PC-9 (cell line): ENCODE measurements at regions not wholly inside any gene's neighbourhood (a gene's known extent, or its start where the extent isn't known, plus 50 kb on each side); places are given as distances from the start of the nearest gene placed in this dataset.
"Not testable (repeated sequence)": the region's sequence is repeated elsewhere in the genome, so short reads cannot be mapped to it uniquely, and the experiment has no call there.

Experiments used
- BruUV-seq: library from RNA; stranded (reverse); fragments of 400-500 nt; replicated peaks from 2 replicates; lab custom pipeline; 2021; lab: Mats Ljungman, UMichigan
- CTCF ChIA-PET: fragments of 300-600 bp; sonication (Branson Sonifier 250); formaldehyde crosslinking; loops from one replicate; lab custom pipeline; 2022; ENCODE audit warnings: antibody characterized with exemption; lab: Charles Lee
- POLR2A ChIA-PET: fragments of 300-600 bp; sonication (Branson Sonifier 250); formaldehyde crosslinking; loops from one replicate; lab custom pipeline; 2022; ENCODE audit warnings: antibody characterized with exemption; ENCODE audit not compliant: unreplicated experiment; lab: Charles Lee
- DNase-seq, 2 experiments: peaks; one replicate each; pipeline versions ENCODE4 v3.0.0 to v3.0.0-alpha.2; 2015 to 2022; ENCODE audit warnings: mixed read lengths in 1 of 2
- H2AFZ ChIP-seq: fragments of 200-600 bp; sonication (generic); 2 replicates; pipeline ENCODE4 v1.8.1; 2017; ENCODE audit warnings: antibody characterized with exemption
- H3F3A ChIP-seq: fragments of 200-600 bp; sonication (generic); 2 replicates; pipeline ENCODE4 v1.8.1; 2017; ENCODE audit warnings: antibody characterized with exemption, mild to moderate bottlenecking, low read depth; ENCODE audit not compliant: insufficient read depth
- H3K27ac ChIP-seq: fragments of 200-600 bp; sonication (generic); 2 replicates; pipeline ENCODE4 v1.6.1; 2016; ENCODE audit warnings: mixed run types
- H3K27me3 ChIP-seq: fragments of 200-600 bp; sonication (generic); 2 replicates; pipeline ENCODE4 v1.6.1; 2016; ENCODE audit warnings: low read depth, mixed run types; ENCODE audit not compliant: insufficient read depth
- H3K36me3 ChIP-seq: fragments of 200-600 bp; sonication (generic); 2 replicates; pipeline ENCODE4 v1.6.1; 2016; ENCODE audit warnings: low read depth, mixed run types
- H3K4me1 ChIP-seq: fragments of 200-600 bp; sonication (generic); replicated peaks from 2 replicates; pipeline ENCODE4 v1.6.1; 2016; ENCODE audit warnings: mixed run types; ENCODE audit not compliant: insufficient read depth
- H3K4me2 ChIP-seq: fragments of 200-600 bp; sonication (generic); 2 replicates; pipeline ENCODE4 v1.6.1; 2017; ENCODE audit warnings: mixed run types
- H3K4me3 ChIP-seq: fragments of 200-600 bp; sonication (generic); 2 replicates; pipeline ENCODE4 v1.6.1; 2016; ENCODE audit warnings: mixed run types
- H3K79me2 ChIP-seq: fragments of 200-600 bp; sonication (generic); 2 replicates; pipeline ENCODE4 v1.6.1; 2017; ENCODE audit warnings: low read depth, mixed run types
- H3K9me2 ChIP-seq: fragments of 200-600 bp; sonication (generic); 2 replicates; pipeline ENCODE4 v1.8.1; 2017; ENCODE audit warnings: mild to moderate bottlenecking; ENCODE audit not compliant: insufficient read depth
- H3K9me3 ChIP-seq: fragments of 200-600 bp; sonication (generic); 2 replicates; pipeline ENCODE4 v1.8.1; 2016; ENCODE audit warnings: low read depth; ENCODE audit not compliant: insufficient read depth
- H4K20me1 ChIP-seq: fragments of 200-600 bp; sonication (generic); 2 replicates; pipeline ENCODE4 v1.8.1; 2017; ENCODE audit not compliant: insufficient read depth
- EZH2 ChIP-seq: fragments of 200-600 bp; sonication (generic); IDR thresholded peaks from 2 replicates; pipeline ENCODE4 v1.8.0; 2017; ENCODE audit warnings: antibody characterized with exemption, low read depth
- intact Hi-C: fragments of 100-400 bp; cut with micrococcal nuclease; formaldehyde crosslinking; loops from one replicate; pipeline ENCODE4 v1.10.0; 2022; ENCODE audit not compliant: unreplicated experiment
- TF ChIP-seq, protein P1 (sequence below): fragments of 200-600 bp; sonication (generic); conservative IDR thresholded peaks from 2 replicates; pipeline ENCODE4 v1.6.1; 2017; ENCODE audit warnings: mixed run types, antibody characterized with exemption, mild to moderate bottlenecking, moderate library complexity

GRCh38 chr12:40170593-40170992, 54.2 kb upstream of the LRRK2 start:
- no peaks in the 10 kb centered on the region for H3F3A ChIP-seq
- H3K4me2 ChIP-seq: no peak overlapping the region
- H3K79me2 ChIP-seq: no peaks in the 10 kb centered on the region
- H3K4me3 ChIP-seq: no peak overlapping the region
- no peak overlapping the region for H2AFZ ChIP-seq
- H3K4me1 ChIP-seq: no peaks in the 10 kb centered on the region
- TF ChIP-seq, protein P1, sequence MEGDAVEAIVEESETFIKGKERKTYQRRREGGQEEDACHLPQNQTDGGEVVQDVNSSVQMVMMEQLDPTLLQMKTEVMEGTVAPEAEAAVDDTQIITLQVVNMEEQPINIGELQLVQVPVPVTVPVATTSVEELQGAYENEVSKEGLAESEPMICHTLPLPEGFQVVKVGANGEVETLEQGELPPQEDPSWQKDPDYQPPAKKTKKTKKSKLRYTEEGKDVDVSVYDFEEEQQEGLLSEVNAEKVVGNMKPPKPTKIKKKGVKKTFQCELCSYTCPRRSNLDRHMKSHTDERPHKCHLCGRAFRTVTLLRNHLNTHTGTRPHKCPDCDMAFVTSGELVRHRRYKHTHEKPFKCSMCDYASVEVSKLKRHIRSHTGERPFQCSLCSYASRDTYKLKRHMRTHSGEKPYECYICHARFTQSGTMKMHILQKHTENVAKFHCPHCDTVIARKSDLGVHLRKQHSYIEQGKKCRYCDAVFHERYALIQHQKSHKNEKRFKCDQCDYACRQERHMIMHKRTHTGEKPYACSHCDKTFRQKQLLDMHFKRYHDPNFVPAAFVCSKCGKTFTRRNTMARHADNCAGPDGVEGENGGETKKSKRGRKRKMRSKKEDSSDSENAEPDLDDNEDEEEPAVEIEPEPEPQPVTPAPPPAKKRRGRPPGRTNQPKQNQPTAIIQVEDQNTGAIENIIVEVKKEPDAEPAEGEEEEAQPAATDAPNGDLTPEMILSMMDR: no peak
- TF ChIP-seq EZH2: no peak
- intact Hi-C loops: no loop called here
- CTCF ChIA-PET: no interaction called here
- H3K27ac ChIP-seq: no peak overlapping the region
- no peaks in the 10 kb centered on the region for H3K9me3 ChIP-seq
- no peaks in the 10 kb centered on the region for H3K27me3 ChIP-seq
- H4K20me1 ChIP-seq: no peaks in the 10 kb centered on the region
- no peaks in the 10 kb centered on the region for H3K9me2 ChIP-seq
- no TSS peak for BruUV-seq
- POLR2A ChIA-PET: no interaction called here
- H3K36me3 ChIP-seq: no peaks in the 10 kb centered on the region
- DNase-seq: no peak

DNA sequence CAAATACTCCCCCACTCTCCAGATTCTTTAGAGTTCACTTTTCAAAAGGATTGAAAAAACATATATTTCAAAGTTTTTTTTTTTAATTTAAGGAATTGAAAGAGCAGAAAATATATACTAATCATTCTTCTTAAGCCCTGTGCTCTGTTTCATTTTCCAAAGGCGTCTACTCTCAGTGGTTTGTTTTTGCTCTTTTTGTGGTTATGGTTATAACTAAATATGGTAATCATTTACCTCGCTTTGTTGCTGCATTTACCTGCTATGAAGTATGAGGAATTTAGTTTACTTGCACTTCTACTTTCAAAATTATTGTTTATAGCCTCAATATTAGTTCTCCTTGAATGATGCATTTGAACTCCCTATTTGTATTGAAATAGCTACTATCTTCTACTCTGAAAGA, 55.9 kb upstream of the LRRK2 start:
- CTCF ChIA-PET: no interaction called here
- no TSS peak for BruUV-seq
- H3K9me3 ChIP-seq: no peaks in the 10 kb centered on the region

DNA sequence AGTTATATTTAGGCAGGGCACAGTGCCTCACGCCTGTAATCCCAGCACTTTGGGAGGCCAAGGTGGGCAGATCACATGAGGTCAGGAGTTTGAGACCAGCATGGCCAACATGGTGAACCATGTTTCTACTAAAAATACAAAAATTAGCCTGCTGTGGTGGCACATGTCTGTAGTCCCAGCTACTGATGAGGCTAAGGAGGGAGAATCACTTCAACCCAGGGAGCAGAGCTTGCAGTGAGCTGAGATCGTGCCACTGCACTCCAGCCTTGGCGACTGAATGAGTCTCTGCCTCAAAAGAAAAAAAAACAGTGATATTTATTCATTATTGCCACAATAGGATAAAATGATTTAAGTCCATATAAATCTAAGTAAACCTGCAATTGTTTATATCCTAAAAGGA, 56.4 kb upstream of the LRRK2 start:
- H3K27me3 ChIP-seq, POLR2A ChIA-PET, H3K9me2 ChIP-seq, H3K4me3 ChIP-seq, H3K27ac ChIP-seq, H3K79me2 ChIP-seq, H3F3A ChIP-seq, DNase-seq, H3K4me1 ChIP-seq, intact Hi-C loops, H3K4me2 ChIP-seq, CTCF ChIA-PET, H4K20me1 ChIP-seq, H3K36me3 ChIP-seq, BruUV-seq, H3K9me3 ChIP-seq: not testable (repeated sequence)
- H2AFZ ChIP-seq: 0 out of 2 replicates have a peak overlapping the region, but pooled peaks have one; percentile 48

More for the DNA sequence above, 55.9 kb upstream of the LRRK2 start:
- Histone ChIP-seq H3K4me1 (no peaks in the 10 kb centered on the region), H3F3A (no peaks in the 10 kb centered on the region), H2AFZ (peak overlapping the region; percentile 48; the same call in 1 of the 2 replicates), H3K27me3 (no peaks in the 10 kb centered on the region), H4K20me1 (no peaks in the 10 kb centered on the region), H3K4me3 (no peak overlapping the region), H3K36me3 (no peaks in the 10 kb centered on the region), H3K4me2 (no peak overlapping the region), H3K9me2 (no peaks in the 10 kb centered on the region), H3K79me2 (no peaks in the 10 kb centered on the region), H3K27ac (no peak overlapping the region)
- TF ChIP-seq, protein P1: no peak
- POLR2A ChIA-PET: no interaction called here
- intact Hi-C loops: no loop called here
- no peak for DNase-seq

DNA sequence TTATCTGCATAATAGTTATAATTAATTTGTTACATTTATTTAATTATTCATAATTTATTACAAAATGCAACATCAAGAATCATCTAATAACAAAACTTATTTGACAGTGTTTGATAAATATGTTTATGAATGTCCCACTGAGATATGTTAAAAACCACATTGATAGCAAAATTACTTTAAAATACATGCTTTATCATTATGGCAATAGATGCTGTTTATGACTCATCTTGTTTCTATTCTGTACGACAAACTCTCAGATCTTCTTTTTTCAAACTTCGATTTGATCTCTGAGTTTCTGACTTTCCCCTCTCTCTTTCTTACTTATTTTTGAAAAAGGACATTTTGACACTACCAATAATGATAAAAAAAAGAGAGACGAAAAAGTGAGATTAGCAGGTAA, 56.8 kb upstream of the LRRK2 start:
- Histone ChIP-seq H3K27ac (no peak overlapping the region), H3K36me3 (no peaks in the 10 kb centered on the region), H3K27me3 (no peaks in the 10 kb centered on the region), H3K9me3 (no peaks in the 10 kb centered on the region), H2AFZ (no peak overlapping the region), H4K20me1 (no peaks in the 10 kb centered on the region), H3K79me2 (no peaks in the 10 kb centered on the region), H3K4me2 (no peak overlapping the region), H3K9me2 (no peaks in the 10 kb centered on the region), H3K4me1 (no peaks in the 10 kb centered on the region), H3K4me3 (no peak overlapping the region), H3F3A (no peaks in the 10 kb centered on the region)
- intact Hi-C loops: no loop called here
- no peak for DNase-seq
- POLR2A ChIA-PET: no interaction called here
- BruUV-seq: no TSS peak
- no peak for TF ChIP-seq EZH2
- TF ChIP-seq, protein P1: no peak
- CTCF ChIA-PET: no interaction called here
